ENCODE measurements at regions not wholly inside any gene's neighbourhood (a gene's known extent, or its start where the extent isn't known, plus 50 kb on each side); places are given as distances from the start of the nearest gene placed in this dataset.

DNA sequence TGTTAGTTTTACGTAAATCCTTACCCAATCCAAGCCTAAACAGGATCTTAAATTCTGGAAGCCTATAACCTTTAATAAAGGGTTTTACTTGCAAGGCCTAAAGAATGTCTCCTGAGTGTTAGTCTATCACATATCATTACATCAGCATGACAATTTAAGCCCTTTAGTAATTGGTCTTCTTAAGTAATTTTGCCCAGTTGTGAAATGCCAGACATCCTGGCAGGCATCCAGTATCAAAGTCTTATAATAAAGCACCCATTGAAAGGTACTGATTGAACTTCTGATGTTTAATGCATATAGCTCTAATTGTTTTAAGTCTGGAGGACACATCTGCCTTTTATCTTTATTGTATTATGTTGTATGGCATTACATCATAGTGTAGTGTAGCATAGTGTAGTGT, 1078.9 kb downstream of the SLITRK1 start:
- no peak for DNase-seq (ENCODE audit: low read depth, low spot score)
- CTCF ChIA-PET, result no interaction called here
- POLR2A ChIA-PET, result no interaction called here
- TF ChIP-seq, protein P1, sequence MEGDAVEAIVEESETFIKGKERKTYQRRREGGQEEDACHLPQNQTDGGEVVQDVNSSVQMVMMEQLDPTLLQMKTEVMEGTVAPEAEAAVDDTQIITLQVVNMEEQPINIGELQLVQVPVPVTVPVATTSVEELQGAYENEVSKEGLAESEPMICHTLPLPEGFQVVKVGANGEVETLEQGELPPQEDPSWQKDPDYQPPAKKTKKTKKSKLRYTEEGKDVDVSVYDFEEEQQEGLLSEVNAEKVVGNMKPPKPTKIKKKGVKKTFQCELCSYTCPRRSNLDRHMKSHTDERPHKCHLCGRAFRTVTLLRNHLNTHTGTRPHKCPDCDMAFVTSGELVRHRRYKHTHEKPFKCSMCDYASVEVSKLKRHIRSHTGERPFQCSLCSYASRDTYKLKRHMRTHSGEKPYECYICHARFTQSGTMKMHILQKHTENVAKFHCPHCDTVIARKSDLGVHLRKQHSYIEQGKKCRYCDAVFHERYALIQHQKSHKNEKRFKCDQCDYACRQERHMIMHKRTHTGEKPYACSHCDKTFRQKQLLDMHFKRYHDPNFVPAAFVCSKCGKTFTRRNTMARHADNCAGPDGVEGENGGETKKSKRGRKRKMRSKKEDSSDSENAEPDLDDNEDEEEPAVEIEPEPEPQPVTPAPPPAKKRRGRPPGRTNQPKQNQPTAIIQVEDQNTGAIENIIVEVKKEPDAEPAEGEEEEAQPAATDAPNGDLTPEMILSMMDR (IDR thresholded peaks at IDR 0.05; ENCODE audit: insufficient read depth, low read length, missing control alignments), result no peak
- no peak overlapping the region for H3K4me3 ChIP-seq (ENCODE audit: low read depth, low read length)

DNA sequence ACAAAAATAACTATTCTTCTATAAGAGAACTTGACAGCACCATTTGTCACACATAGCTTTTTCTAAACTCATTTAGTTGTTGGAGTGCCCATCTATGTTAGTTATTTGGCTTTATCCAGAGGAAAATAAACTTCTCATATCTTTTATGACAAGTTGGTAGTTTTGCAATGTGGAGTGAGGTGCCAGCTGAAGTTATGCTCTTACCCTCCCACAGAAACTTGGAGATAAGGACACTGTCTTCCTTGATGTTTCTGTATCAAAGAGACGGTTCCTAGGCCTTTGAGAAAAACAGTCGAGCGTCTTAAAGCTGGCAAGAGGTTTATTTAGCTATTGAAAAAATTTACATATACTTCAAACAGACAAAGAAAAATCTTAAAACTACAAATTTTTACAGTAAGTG, 1079.7 kb downstream of the SLITRK1 start:
- POLR2A ChIA-PET, result no interaction called here
- no peak for DNase-seq (ENCODE audit: low read depth, low spot score)
- H3K4me3 ChIP-seq (ENCODE audit: low read depth, low read length), result no peak overlapping the region
- CTCF ChIA-PET, result no interaction called here
- TF ChIP-seq, protein P1 (IDR thresholded peaks at IDR 0.05; ENCODE audit: insufficient read depth, low read length, missing control alignments), result no peak

DNA sequence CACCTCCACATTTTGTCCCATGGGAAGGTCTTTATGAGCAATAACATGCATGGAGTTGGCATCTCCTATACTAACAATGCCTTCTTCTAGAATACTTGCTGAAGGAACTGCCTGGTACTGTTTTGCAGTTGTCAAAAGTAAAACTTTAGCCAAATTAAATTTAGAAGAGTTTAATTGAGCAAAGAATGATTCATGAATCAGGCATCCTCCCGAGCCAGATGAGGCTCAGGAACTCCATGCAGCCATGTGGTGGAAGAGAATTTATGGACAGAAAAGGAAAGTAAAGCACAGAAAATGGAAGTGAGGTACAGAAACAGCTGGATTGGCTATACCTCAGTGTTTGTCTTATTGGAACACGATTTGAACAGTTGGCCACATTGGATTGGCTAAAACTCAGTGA, 1081.9 kb downstream of the SLITRK1 start:
- ChIA-PET POLR2A (no interaction called here), CTCF (no interaction called here)
- no peak overlapping the region for H3K4me3 ChIP-seq (ENCODE audit: low read depth, low read length)
- no peak for DNase-seq (ENCODE audit: low read depth, low spot score)
- TF ChIP-seq, protein P1 (IDR thresholded peaks at IDR 0.05; ENCODE audit: insufficient read depth, low read length, missing control alignments), result no peak

DNA sequence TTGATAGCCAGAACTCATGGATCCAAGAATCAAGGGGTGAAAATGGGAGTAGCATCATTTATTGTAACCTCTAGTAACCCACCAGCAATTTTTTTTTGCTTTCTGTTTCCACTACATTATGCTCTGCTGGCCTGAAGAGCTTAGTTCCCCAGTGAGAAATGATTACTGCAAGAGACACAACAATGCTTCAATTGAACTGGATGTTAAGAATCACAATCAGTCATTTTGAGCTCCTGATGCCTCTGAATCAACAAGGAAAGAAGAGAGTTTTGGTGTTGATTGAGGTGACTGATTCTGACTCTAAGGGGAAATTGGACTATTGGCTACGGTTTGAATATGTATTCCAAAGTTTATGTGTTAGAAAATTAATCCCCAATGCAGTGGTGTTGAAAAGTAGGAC, 1084.4 kb downstream of the SLITRK1 start:
- no peak overlapping the region for H3K4me3 ChIP-seq (ENCODE audit: low read depth, low read length)
- CTCF ChIA-PET, result no interaction called here
- POLR2A ChIA-PET, result no interaction called here
- TF ChIP-seq, protein P1 (IDR thresholded peaks at IDR 0.05; ENCODE audit: insufficient read depth, low read length, missing control alignments), result no peak
- DNase-seq (ENCODE audit: low read depth, low spot score), result no peak

DNA sequence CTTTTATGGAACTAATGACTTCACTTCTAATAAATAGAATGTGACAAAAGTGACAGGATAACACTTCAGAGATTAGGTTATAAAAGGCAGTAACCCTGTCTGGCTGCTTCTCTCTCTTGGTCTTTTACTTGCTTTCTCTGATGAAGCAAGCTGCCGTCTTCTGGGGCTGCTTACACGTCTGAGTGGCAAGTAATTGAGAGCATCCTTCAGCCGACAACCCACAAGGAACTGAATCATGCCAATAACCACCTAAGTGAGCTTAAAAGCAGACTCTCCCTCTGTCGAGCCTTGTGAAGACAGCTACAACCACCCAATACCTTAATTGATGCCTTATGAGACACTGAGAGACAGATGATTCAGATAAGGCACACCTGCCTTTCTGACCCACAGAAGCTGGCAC, 1091.2 kb downstream of the SLITRK1 start:
- DNase-seq (ENCODE audit: low read depth, low spot score), result no peak
- POLR2A ChIA-PET, result no interaction called here
- TF ChIP-seq, protein P1 (IDR thresholded peaks at IDR 0.05; ENCODE audit: insufficient read depth, low read length, missing control alignments), result no peak
- no peak overlapping the region for H3K4me3 ChIP-seq (ENCODE audit: low read depth, low read length)
- CTCF ChIA-PET, result no interaction called here

DNA sequence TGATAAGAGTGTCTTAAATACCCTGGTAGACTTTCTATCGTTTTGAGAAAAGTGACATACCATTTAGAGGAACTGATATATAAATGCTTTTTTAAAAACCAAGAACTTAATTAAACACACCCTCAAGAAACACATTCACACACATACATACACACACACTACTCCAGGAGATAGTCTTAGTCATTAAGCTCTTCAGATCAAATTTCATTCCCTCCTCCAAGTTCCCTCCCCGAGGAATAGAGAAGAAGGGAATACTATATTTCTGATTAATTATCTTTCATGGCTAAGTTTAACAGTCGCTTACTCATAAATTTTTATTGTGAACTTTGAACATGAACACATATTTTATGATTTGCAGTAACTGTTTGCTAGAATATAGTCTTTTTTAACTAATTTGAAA, 1109.5 kb downstream of the SLITRK1 start:
- TF ChIP-seq, protein P1 (IDR thresholded peaks at IDR 0.05; ENCODE audit: insufficient read depth, low read length, missing control alignments), result no peak
- DNase-seq (ENCODE audit: low read depth, low spot score), result no peak
- POLR2A ChIA-PET, result no interaction called here
- CTCF ChIA-PET, result no interaction called here
- H3K4me3 ChIP-seq (ENCODE audit: low read depth, low read length), result no peak overlapping the region
